Epidermal melanocyte (primary cell): ENCODE measurements at regions not wholly inside any gene's neighbourhood (a gene's known extent, or its start where the extent isn't known, plus 50 kb on each side); places are given as distances from the start of the nearest gene placed in this dataset.

Experiments used
- DNase-seq: peaks from one replicate; pipeline ENCODE4 v3.0.0; 2011; ENCODE audit warnings: low spot score; ENCODE audit not compliant: insufficient read length

- DNase-seq: no peak
Measured at GRCh38 chr10:1923998-1924397, 186.7 kb upstream of the ADARB2 start.

GRCh38 chr10:1923586-1923985, 186.3 kb upstream of the ADARB2 start:
- DNase-seq: no peak

GRCh38 chr10:1920941-1921340, 183.6 kb upstream of the ADARB2 start:
- no peak for DNase-seq

GRCh38 chr10:1920127-1920526, 182.8 kb upstream of the ADARB2 start:
- no peak for DNase-seq

- DNase-seq: no peak
Measured at GRCh38 chr10:1911771-1912170, 174.4 kb upstream of the ADARB2 start.

- no peak for DNase-seq
Measured at GRCh38 chr10:1903982-1904381, 166.7 kb upstream of the ADARB2 start.

- no peak for DNase-seq
Measured at GRCh38 chr10:1896153-1896552, 158.8 kb upstream of the ADARB2 start.

- DNase-seq: no peak
Measured at GRCh38 chr10:1895691-1896090, 158.4 kb upstream of the ADARB2 start.

- DNase-seq: no peak
Measured at GRCh38 chr10:1894912-1895311, 157.6 kb upstream of the ADARB2 start.

- no peak for DNase-seq
Measured at GRCh38 chr10:1893941-1894340, 156.6 kb upstream of the ADARB2 start.

- DNase-seq: no peak
Measured at GRCh38 chr10:1886039-1886438, 148.7 kb upstream of the ADARB2 start.

- DNase-seq: no peak
Measured at GRCh38 chr10:1882728-1883127, 145.4 kb upstream of the ADARB2 start.

GRCh38 chr10:1882180-1882579, 144.9 kb upstream of the ADARB2 start:
- no peak for DNase-seq

GRCh38 chr10:1881636-1882035, 144.3 kb upstream of the ADARB2 start:
- DNase-seq: no peak

- DNase-seq: no peak
Measured at GRCh38 chr10:1874533-1874932, 137.2 kb upstream of the ADARB2 start.

- DNase-seq: no peak
Measured at GRCh38 chr10:1873661-1874315, 136.5 kb upstream of the ADARB2 start.

GRCh38 chr10:1872151-1872726, 134.9 kb upstream of the ADARB2 start:
- DNase-seq: no peak

- DNase-seq: no peak
Measured at GRCh38 chr10:1870491-1870890, 133.2 kb upstream of the ADARB2 start.

- DNase-seq: no peak
Measured at GRCh38 chr10:1869861-1870260, 132.5 kb upstream of the ADARB2 start.

GRCh38 chr10:1860351-1860750, 123.0 kb upstream of the ADARB2 start:
- no peak for DNase-seq

GRCh38 chr10:1858547-1858946, 121.2 kb upstream of the ADARB2 start:
- no peak for DNase-seq

- no peak for DNase-seq
Measured at GRCh38 chr10:1858048-1858447, 120.7 kb upstream of the ADARB2 start.

- DNase-seq: no peak
Measured at GRCh38 chr10:1855911-1856310, 118.6 kb upstream of the ADARB2 start.

- DNase-seq: no peak
Measured at GRCh38 chr10:1854271-1854670, 116.9 kb upstream of the ADARB2 start.
